Body of pancreas (tissue), 4 donors: ENCODE measurements at regions not wholly inside any gene's neighbourhood (a gene's known extent, or its start where the extent isn't known, plus 50 kb on each side); places are given as distances from the start of the nearest gene placed in this dataset.

Experiments
- ATAC-seq: fragments of 150-250 bp; one replicate; pipeline ENCODE4 v1.9.1; 2016
- DNase-seq, 4 donors: peaks; one replicate each; pipeline ENCODE4 v3.0.0-alpha.2; 2019
- H3K27ac ChIP-seq, 4 donors: fragments of 200-600 bp; sonication (generic); 1 replicate in 3 of 4; 2 replicates in 1 of 4; pipeline versions ENCODE4 v1.5.1 to v1.6.1; 2016 to 2019; ENCODE audit warnings: mild to moderate bottlenecking in 1 of 4, mixed read lengths in 1 of 4, moderate library complexity in 1 of 4
- H3K27me3 ChIP-seq, 2 donors: fragments of 200-600 bp; sonication (generic); one replicate each; pipeline ENCODE4 v1.6.0; 2016; ENCODE audit warnings: mild to moderate bottlenecking in 1 of 2
- H3K36me3 ChIP-seq, 2 donors: fragments of 200-600 bp; sonication (generic); replicated peaks in 1 of 2; 2 replicates each; pipeline ENCODE4 v1.5.1; 2016; ENCODE audit warnings: low read depth in 2 of 2; ENCODE audit not compliant: insufficient read depth in 1 of 2
- H3K4me1 ChIP-seq: fragments of 200-600 bp; sonication (generic); one replicate; pipeline ENCODE4 v1.6.0; 2016
- H3K4me3 ChIP-seq, 2 donors: fragments of 200-600 bp; sonication (generic); 1 replicate in 1 of 2; 2 replicates in 1 of 2; pipeline ENCODE4 v1.5.1; 2016 to 2019
- H3K9me3 ChIP-seq, 3 donors: fragments of 200-600 bp; sonication (generic); 1 replicate in 2 of 3; 2 replicates in 1 of 3; pipeline ENCODE4 v1.5.1; 2016
- CTCF ChIP-seq, 7 experiments: fragments of 450-650 bp in 4 of 7; fragments of 200-600 bp in 3 of 7; sonication (generic) in 3 of 7; IDR thresholded peaks; one replicate each; pipeline ENCODE4 v1.5.1; 2016 to 2019; ENCODE audit warnings: antibody characterized with exemption in 7 of 7
- POLR2A ChIP-seq, 3 donors: fragments of 450-650 bp; IDR thresholded peaks; one replicate each; pipeline ENCODE4 v1.6.1; 2016; ENCODE audit warnings: antibody characterized with exemption in 3 of 3, mild to moderate bottlenecking in 2 of 3
- WGBS, 2 donors: methylation state at CpG; one replicate each; pipeline ENCODE4 v1.1.5; 2017; 5-methylcytosine and 5-hydroxymethylcytosine counted together
- intact Hi-C: fragments of 100-400 bp; cut with DNase I; formaldehyde crosslinking; loops from one replicate; pipeline ENCODE4 v1.15.1; 2023

GRCh38 chr16:26531290-26531730, 535.4 kb upstream of the C16orf82 start:
- TF ChIP-seq CTCF (IDR thresholded peaks at IDR 0.05): no peak
- TF ChIP-seq POLR2A (IDR thresholded peaks at IDR 0.05): no peak
- DNase-seq: no peak

GRCh38 chr16:26532456-26532855, 534.3 kb upstream of the C16orf82 start:
- ATAC-seq: no peak
- Histone ChIP-seq H3K4me1 (no peaks in the 10 kb centered on the region), H3K27me3 (no peaks in the 10 kb centered on the region), H3K36me3 (no peaks in the 10 kb centered on the region), H3K27ac (no peak overlapping the region), H3K4me3 (no peak overlapping the region), H3K9me3 (no peaks in the 10 kb centered on the region)
- DNase-seq: no peak
- TF ChIP-seq CTCF (IDR thresholded peaks at IDR 0.05) (no peak), POLR2A (IDR thresholded peaks at IDR 0.05) (no peak)
- intact Hi-C loops: no loop called here
- WGBS, 2 donors: 82 to 95% methylated on average over 1 of the region's 1 CpG

More at GRCh38 chr16:26531290-26531730, 535.4 kb upstream of the C16orf82 start:
- H3K4me3 ChIP-seq: no peak overlapping the region
- no peaks in the 10 kb centered on the region for H3K27me3 ChIP-seq
- no peak overlapping the region for H3K27ac ChIP-seq
- H3K9me3 ChIP-seq: no peaks in the 10 kb centered on the region
- no peak for ATAC-seq
- WGBS, 2 donors: 57 to 65% methylated on average over 4 of the region's 4 CpGs
- intact Hi-C loops: no loop called here
- H3K4me1 ChIP-seq: no peaks in the 10 kb centered on the region
- no peaks in the 10 kb centered on the region for H3K36me3 ChIP-seq

GRCh38 chr16:26542198-26542597, 524.5 kb upstream of the C16orf82 start:
- H3K4me3 ChIP-seq: no peak overlapping the region
- DNase-seq: no peak
- no peaks in the 10 kb centered on the region for H3K9me3 ChIP-seq
- 91 to 94% methylated on average over 5 of the region's 5 CpGs for WGBS, 2 donors
- H3K27me3 ChIP-seq: no peaks in the 10 kb centered on the region
- TF ChIP-seq POLR2A (IDR thresholded peaks at IDR 0.05) (no peak), CTCF (IDR thresholded peaks at IDR 0.05) (no peak)
- ATAC-seq: no peak
- no peaks in the 10 kb centered on the region for H3K36me3 ChIP-seq
- intact Hi-C loops: no loop called here
- H3K27ac ChIP-seq: no peak overlapping the region
- H3K4me1 ChIP-seq: no peaks in the 10 kb centered on the region

- Histone ChIP-seq H3K27ac (no peak overlapping the region), H3K9me3 (no peaks in the 10 kb centered on the region), H3K4me1 (no peaks in the 10 kb centered on the region), H3K27me3 (no peaks in the 10 kb centered on the region), H3K36me3 (no peaks in the 10 kb centered on the region), H3K4me3 (no peak overlapping the region)
- WGBS, 2 donors: 70% methylated on average over 2 of the region's 2 CpGs
- TF ChIP-seq CTCF (IDR thresholded peaks at IDR 0.05) (no peak), POLR2A (IDR thresholded peaks at IDR 0.05) (no peak)
- no peak for ATAC-seq
- intact Hi-C loops: no loop called here
- no peak for DNase-seq
These were observed 520.2 kb upstream of the C16orf82 start for GRCh38 chr16:26546573-26546972.

GRCh38 chr16:26547681-26548080, 519.0 kb upstream of the C16orf82 start:
- Histone ChIP-seq H3K36me3 (no peaks in the 10 kb centered on the region), H3K27me3 (no peaks in the 10 kb centered on the region), H3K4me3 (no peak overlapping the region), H3K4me1 (no peaks in the 10 kb centered on the region), H3K27ac (no peak overlapping the region), H3K9me3 (no peaks in the 10 kb centered on the region)
- DNase-seq: no peak
- TF ChIP-seq CTCF (IDR thresholded peaks at IDR 0.05) (no peak), POLR2A (IDR thresholded peaks at IDR 0.05) (no peak)
- intact Hi-C loops: no loop called here
- no peak for ATAC-seq
- WGBS, 2 donors: 68 to 69% methylated on average over 2 of the region's 2 CpGs
